H1 (cell line): ENCODE measurements at regions not wholly inside any gene's neighbourhood (a gene's known extent, or its start where the extent isn't known, plus 50 kb on each side); places are given as distances from the start of the nearest gene placed in this dataset.

ENCODE experiments used
- CTCF ChIA-PET: fragments of 300-600 bp; sonication (Branson Sonifier 250); formaldehyde crosslinking; loops from one replicate; lab custom pipeline; 2021; ENCODE audit not compliant: partially characterized antibody; lab: Charles Lee
- POLR2A ChIA-PET: fragments of 300-600 bp; sonication (Branson Sonifier 250); formaldehyde crosslinking; loops from one replicate; lab custom pipeline; 2021; ENCODE audit warnings: inconsistent platforms; ENCODE audit not compliant: partially characterized antibody; lab: Charles Lee
- DNase-seq, 2 experiments: peaks; one replicate each; pipeline versions ENCODE4 v3.0.0 to v3.0.0-alpha.2; 2010 to 2022; ENCODE audit warnings: low spot score in 2 of 2, low read depth in 1 of 2, mixed read lengths in 1 of 2
- FAIRE-seq: peaks from 2 replicates; lab custom pipeline; 2011; peaks lifted over from hg19 to GRCh38; lab: Jason Lieb, UNC
- H2AFZ ChIP-seq: 2 replicates; pipeline ENCODE4 v1.8.1; 2012; ENCODE audit warnings: low read length, inconsistent platforms
- H2AK5ac ChIP-seq: 2 replicates; pipeline ENCODE4 v1.6.1; 2013; ENCODE audit warnings: low read depth, low read length
- H2BK120ac ChIP-seq: replicated peaks from 2 replicates; pipeline ENCODE3; 2013; ENCODE audit warnings: low read depth, low read length, inconsistent platforms
- H2BK12ac ChIP-seq: 2 replicates; pipeline ENCODE4 v1.6.1; 2013; ENCODE audit warnings: low read depth, low read length
- H2BK15ac ChIP-seq: 2 replicates; pipeline ENCODE4 v1.6.1; 2013; ENCODE audit warnings: low read length
- H2BK20ac ChIP-seq: 2 replicates; pipeline ENCODE4 v1.6.1; 2013; ENCODE audit warnings: low read length
- H2BK5ac ChIP-seq: 2 replicates; pipeline ENCODE4 v1.6.1; 2013; ENCODE audit warnings: low read depth, low read length
- H3K14ac ChIP-seq: 2 replicates; pipeline ENCODE4 v1.6.1; 2013; ENCODE audit warnings: inconsistent platforms; ENCODE audit not compliant: insufficient read length
- H3K18ac ChIP-seq: 2 replicates; pipeline ENCODE4 v1.6.1; 2013; ENCODE audit warnings: low read length; ENCODE audit errors: extremely low read depth
- H3K23ac ChIP-seq: 2 replicates; pipeline ENCODE4 v1.6.1; 2013; ENCODE audit warnings: inconsistent platforms; ENCODE audit not compliant: insufficient read length
- H3K23me2 ChIP-seq: 2 replicates; pipeline ENCODE4 v1.6.1; 2013; ENCODE audit warnings: low read depth, low read length
- H3K27ac ChIP-seq: 2 replicates; pipeline ENCODE4 v1.6.1; 2011; ENCODE audit warnings: low read depth, low read length, inconsistent platforms
- H3K27me3 ChIP-seq, 4 experiments: replicated peaks in 1 of 4; 1 replicate in 1 of 4; 2 replicates in 3 of 4; pipeline versions ENCODE4 v1.6.1 to v1.8.1; 2011 to 2013; ENCODE audit warnings: low read length in 3 of 4, mild to moderate bottlenecking in 3 of 4, inconsistent platforms in 2 of 4, mixed read lengths in 2 of 4, moderate library complexity in 1 of 4; ENCODE audit not compliant: control insufficient read depth in 3 of 4, insufficient read depth in 3 of 4; ENCODE audit errors: extremely low read depth in 1 of 4
- H3K36me3 ChIP-seq, 4 experiments: 2 replicates each; pipeline versions ENCODE4 v1.6.1 to v1.8.1; 2011 to 2013; ENCODE audit warnings: mild to moderate bottlenecking in 4 of 4, low read length in 3 of 4, moderate library complexity in 2 of 4, control low read depth in 1 of 4, inconsistent platforms in 1 of 4; ENCODE audit not compliant: insufficient read depth in 4 of 4, control insufficient read depth in 2 of 4
- H3K4ac ChIP-seq: replicated peaks from 2 replicates; pipeline ENCODE3; 2013; ENCODE audit warnings: low read length, low read depth, mixed read lengths, inconsistent platforms; ENCODE audit not compliant: insufficient read length
- H3K4me1 ChIP-seq, 4 experiments: replicated peaks in 1 of 4; 1 replicate in 1 of 4; 2 replicates in 3 of 4; pipeline versions ENCODE4 v1.6.1 to v1.8.1; 2011 to 2013; ENCODE audit warnings: low read length in 3 of 4, inconsistent platforms in 2 of 4, mixed read lengths in 1 of 4; ENCODE audit not compliant: insufficient read depth in 4 of 4, control insufficient read depth in 3 of 4
- H3K4me2 ChIP-seq, 2 experiments: 2 replicates each; pipeline versions ENCODE4 v1.6.1 to v1.8.1; 2011 to 2013; ENCODE audit warnings: low read depth in 2 of 2, low read length in 2 of 2, control low read depth in 1 of 2, inconsistent platforms in 1 of 2, mild to moderate bottlenecking in 1 of 2; ENCODE audit not compliant: insufficient read depth in 1 of 2
- H3K4me3 ChIP-seq, 4 experiments: fragments of 200-600, 300-600 bp in 1 of 4; sonication (generic), shearing (Covaris generic), sonication (Bioruptor Twin) in 1 of 4; 2 replicates each; pipeline versions ENCODE4 v1.5.1 to v1.8.1; 2011 to 2016; ENCODE audit warnings: low read length in 4 of 4, low read depth in 3 of 4, control low read depth in 2 of 4, inconsistent platforms in 2 of 4, mild to moderate bottlenecking in 2 of 4, mixed read lengths in 1 of 4, moderate library complexity in 1 of 4; ENCODE audit not compliant: insufficient read depth in 2 of 4; ENCODE audit errors: extremely low read depth in 1 of 4
- H3K56ac ChIP-seq: replicated peaks from 2 replicates; pipeline ENCODE3; 2013; ENCODE audit warnings: low read depth, mild to moderate bottlenecking, mixed read lengths, low read length, inconsistent platforms; ENCODE audit not compliant: insufficient read length
- H3K79me1 ChIP-seq: 2 replicates; pipeline ENCODE4 v1.6.1; 2013; ENCODE audit warnings: low read depth, low read length, control low read depth
- H3K79me2 ChIP-seq, 2 experiments: 2 replicates each; pipeline versions ENCODE4 v1.6.1 to v1.8.1; 2012 to 2013; ENCODE audit warnings: low read length in 2 of 2, mild to moderate bottlenecking in 2 of 2, inconsistent platforms in 1 of 2; ENCODE audit not compliant: insufficient read depth in 2 of 2, control insufficient read depth in 1 of 2
- H3K9ac ChIP-seq, 4 experiments: replicated peaks in 1 of 4; 1 replicate in 1 of 4; 2 replicates in 3 of 4; pipeline versions ENCODE4 v1.6.1 to v1.8.1; 2011 to 2013; ENCODE audit warnings: low read depth in 3 of 4, low read length in 3 of 4, control low read depth in 2 of 4, mild to moderate bottlenecking in 2 of 4, moderate library complexity in 2 of 4, inconsistent platforms in 1 of 4; ENCODE audit errors: extremely low read depth in 1 of 4
- H3K9me3 ChIP-seq, 2 experiments: 2 replicates each; pipeline versions ENCODE4 v1.6.1 to v1.8.1; 2012 to 2013; ENCODE audit warnings: mild to moderate bottlenecking in 2 of 2, moderate library complexity in 2 of 2, control low read depth in 1 of 2, inconsistent platforms in 1 of 2, low read depth in 1 of 2, low read length in 1 of 2, mixed read lengths in 1 of 2; ENCODE audit not compliant: insufficient read depth in 2 of 2
- H4K20me1 ChIP-seq, 2 experiments: replicated peaks in 1 of 2; 2 replicates each; pipeline versions ENCODE3 to v1.8.1; 2011 to 2013; ENCODE audit warnings: inconsistent platforms in 2 of 2, low read length in 2 of 2, mild to moderate bottlenecking in 1 of 2; ENCODE audit not compliant: insufficient read depth in 2 of 2, control insufficient read depth in 1 of 2
- H4K5ac ChIP-seq: 2 replicates; pipeline ENCODE4 v1.6.1; 2013; ENCODE audit warnings: low read length, low read depth, mixed read lengths, inconsistent platforms; ENCODE audit not compliant: insufficient read length
- H4K8ac ChIP-seq: 2 replicates; pipeline ENCODE4 v1.8.0; 2013; ENCODE audit warnings: mild to moderate bottlenecking, moderate library complexity, low read length, inconsistent platforms; ENCODE audit not compliant: insufficient read depth; ENCODE audit errors: extremely low read depth
- H4K91ac ChIP-seq: replicated peaks from 2 replicates; pipeline ENCODE3; 2013; ENCODE audit warnings: low read length, mixed read lengths, inconsistent platforms; ENCODE audit not compliant: insufficient read length
- CTBP2 ChIP-seq: IDR thresholded peaks from 2 replicates; pipeline ENCODE4 v1.7.0; 2011; ENCODE audit warnings: borderline replicate concordance, mild to moderate bottlenecking, moderate library complexity, mixed read lengths, low read length; ENCODE audit not compliant: insufficient read depth, insufficient read length
- KDM4A ChIP-seq: IDR thresholded peaks from one replicate; pipeline ENCODE4 v1.7.1; 2012; ENCODE audit warnings: low read depth, mild to moderate bottlenecking, moderate library complexity, low read length, inconsistent platforms; ENCODE audit not compliant: severe bottlenecking
- RFX5 ChIP-seq: IDR thresholded peaks from 2 replicates; pipeline ENCODE4 v1.6.1; 2011; ENCODE audit warnings: low read depth, low read length, improper control_type of control experiment, borderline replicate concordance
- SAP30 ChIP-seq: fragments of 300-600 bp; sonication (generic); IDR thresholded peaks from 2 replicates; pipeline ENCODE4 v1.7.1; 2012; ENCODE audit warnings: low read length, moderate library complexity, mild to moderate bottlenecking, inconsistent platforms; ENCODE audit not compliant: insufficient read depth, insufficient replicate concordance
- SRF ChIP-seq: IDR thresholded peaks from 2 replicates; pipeline ENCODE4 v1.6.1; 2011; ENCODE audit warnings: mild to moderate bottlenecking, low read depth, low read length, moderate library complexity
- SUZ12 ChIP-seq: fragments of 200-600 bp; sonication (generic); IDR thresholded peaks from 2 replicates; pipeline ENCODE4 v1.6.1; 2012; ENCODE audit warnings: mild to moderate bottlenecking, inconsistent platforms, low read length, moderate library complexity, mixed read lengths
- YY1 ChIP-seq: IDR thresholded peaks from 2 replicates; pipeline ENCODE4 v1.6.1; 2011; ENCODE audit warnings: low read depth, mild to moderate bottlenecking, low read length
- WGBS, 2 experiments: shearing (Covaris generic) in 1 of 2; methylation state at CpG; one replicate each; pipeline versions ENCODE4 v1.1.6 to v1.1.7; 2013 to 2015; ENCODE audit warnings: low lambda C conversion rate in 2 of 2, mixed read lengths in 2 of 2, inconsistent platforms in 1 of 2, low coverage in 1 of 2, missing lambda C conversion rate in 1 of 2; ENCODE audit not compliant: insufficient replicate concordance in 2 of 2, insufficient coverage in 1 of 2, insufficient read length in 1 of 2; ENCODE audit errors: extremely low coverage in 1 of 2, missing lambda C conversion rate in 1 of 2; 5-methylcytosine and 5-hydroxymethylcytosine counted together
- TF ChIP-seq, protein P1 (sequence below): IDR thresholded peaks from 2 replicates; pipeline ENCODE4 v1.6.1; 2012; ENCODE audit warnings: inconsistent platforms

DNA sequence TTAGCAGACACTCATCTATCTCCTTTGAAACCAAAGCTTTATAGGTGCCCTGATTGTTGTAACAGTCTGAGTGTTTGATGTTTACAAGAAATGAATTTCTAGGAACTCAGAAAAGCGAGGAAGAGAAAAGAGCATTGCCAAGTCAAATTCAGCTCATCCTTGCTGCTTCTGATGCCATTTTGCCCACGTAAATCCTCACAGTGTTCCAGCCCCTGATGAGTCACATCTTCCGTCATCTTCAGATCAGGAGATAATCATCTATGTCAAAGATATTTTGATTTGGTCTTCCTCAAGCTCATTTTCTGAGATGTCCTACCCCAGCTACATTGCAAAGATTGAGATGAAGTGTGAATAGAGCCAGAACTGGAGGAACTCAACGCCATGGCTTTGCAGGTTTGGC is 426.2 kb downstream of the BMP2 start:
- FAIRE-seq = no peak
- Histone ChIP-seq H3K4ac (no peak overlapping the region), H2AFZ (no peak overlapping the region), H3K9me3 (no peaks in the 10 kb centered on the region), H3K4me2 (no peak overlapping the region), H2BK20ac (no peak overlapping the region), H3K79me2 (no peaks in the 10 kb centered on the region), H3K27ac (no peak overlapping the region), H3K23me2 (no peaks in the 10 kb centered on the region), H3K79me1 (no peaks in the 10 kb centered on the region), H3K4me1 (no peaks in the 10 kb centered on the region), H3K4me3 (no peak overlapping the region), H2BK120ac (no peak overlapping the region), H3K14ac (no peak overlapping the region), H3K27me3 (no peaks in the 10 kb centered on the region), H4K20me1 (no peaks in the 10 kb centered on the region), H3K9ac (no peak overlapping the region), H3K56ac (no peak overlapping the region), H2BK5ac (no peak overlapping the region), H2BK15ac (no peak overlapping the region), H4K5ac (no peak overlapping the region), H3K18ac (no peak overlapping the region), H4K91ac (no peak overlapping the region), H4K8ac (no peak overlapping the region), H3K36me3 (no peaks in the 10 kb centered on the region), H2BK12ac (no peak overlapping the region), H3K23ac (no peak overlapping the region), H2AK5ac (no peak overlapping the region)
- CTCF ChIA-PET = interaction anchor here (2.2 kb wide), 1 partner anchor 13 kb away, joined by 6 read pairs; no protein-coding TSS in a partner anchor
- no peak for DNase-seq
- WGBS, 2 experiments = 92% methylated on average over 4 of the region's 4 CpGs; no CpG with 5 or more reads in 1 of the 2 experiments
- POLR2A ChIA-PET = no interaction called here
- TF ChIP-seq CTBP2 (no peak), SRF (no peak), KDM4A (no peak), SUZ12 (no peak), RFX5 (no peak), SAP30 (no peak), YY1 (no peak)
- TF ChIP-seq, protein P1, sequence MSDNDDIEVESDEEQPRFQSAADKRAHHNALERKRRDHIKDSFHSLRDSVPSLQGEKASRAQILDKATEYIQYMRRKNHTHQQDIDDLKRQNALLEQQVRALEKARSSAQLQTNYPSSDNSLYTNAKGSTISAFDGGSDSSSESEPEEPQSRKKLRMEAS = no peak
